ENCODE measurements at regions not wholly inside any gene's neighbourhood (a gene's known extent, or its start where the extent isn't known, plus 50 kb on each side); places are given as distances from the start of the nearest gene placed in this dataset.

DNA sequence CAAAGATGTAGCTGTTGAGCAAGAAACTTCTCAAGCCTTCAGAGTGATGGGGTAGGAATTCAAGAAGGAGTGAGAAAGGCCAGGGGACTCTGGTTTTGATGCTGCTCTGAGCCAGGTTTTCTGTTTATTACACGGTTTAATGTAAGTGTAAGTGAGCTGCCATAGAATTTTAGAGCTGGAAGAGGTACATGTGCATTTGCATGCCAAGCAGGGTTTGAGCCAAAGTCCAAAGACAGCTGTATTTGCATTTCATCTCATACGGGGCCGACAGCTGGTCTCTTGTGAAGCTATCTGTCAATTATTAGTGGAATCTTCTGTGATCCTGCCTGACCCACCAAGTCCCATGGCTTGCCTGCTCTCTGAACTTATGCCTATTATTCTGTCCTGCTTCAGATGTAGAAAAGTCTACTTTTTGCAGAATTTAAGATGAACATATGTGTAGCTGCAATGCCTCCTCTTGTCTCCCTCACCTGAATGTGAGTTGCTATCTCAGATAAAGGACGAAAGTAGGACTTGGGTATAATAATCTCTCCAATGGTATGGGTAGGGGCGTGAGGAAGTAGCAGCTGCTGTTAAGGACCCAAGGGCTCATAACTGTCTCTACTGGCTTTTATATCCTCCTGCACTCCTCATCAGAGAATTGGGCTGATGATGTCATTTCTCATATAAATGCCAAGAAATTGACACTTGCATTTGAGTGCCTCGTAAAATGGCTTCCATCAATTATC lies 160.0 kb downstream of the SQOR start:
- TF ChIP-seq POLR2AphosphoS5 (IDR thresholded peaks at IDR 0.05; ENCODE audit: low read depth, low read length) = no peak

DNA sequence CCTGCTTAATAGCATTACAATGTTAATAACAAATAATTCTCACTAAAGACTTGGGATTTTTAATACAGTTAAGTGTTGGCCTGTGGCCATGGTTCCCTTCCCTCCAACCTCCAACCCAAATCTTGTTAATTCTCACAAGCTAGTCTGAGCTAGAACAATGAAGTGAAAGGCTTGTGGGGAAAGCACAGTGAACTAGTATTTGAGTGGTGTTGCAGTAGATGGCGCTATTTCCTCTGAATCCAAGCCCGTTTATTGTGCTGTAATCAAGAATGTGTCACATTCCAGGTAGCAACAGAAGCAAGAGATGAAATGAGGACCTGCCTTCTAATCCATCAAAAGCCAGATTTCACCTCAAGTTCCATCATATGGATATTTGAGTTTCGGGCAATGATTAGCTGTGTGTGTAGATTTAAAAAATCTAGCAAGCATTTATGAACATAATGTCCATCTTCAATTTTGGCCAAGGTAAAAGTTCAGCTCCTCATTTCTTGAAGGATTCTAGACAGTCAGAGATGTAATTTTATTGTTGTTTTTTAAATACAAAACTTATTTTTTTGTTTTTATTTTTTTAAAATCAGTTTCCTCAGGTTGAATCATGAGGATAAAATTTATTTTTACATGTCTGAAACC lies 160.7 kb downstream of the SQOR start:
- TF ChIP-seq TAF1 (IDR thresholded peaks at IDR 0.05; ENCODE audit: borderline replicate concordance, insufficient read depth, low read length) (no peak), POLR2AphosphoS5 (IDR thresholded peaks at IDR 0.05; ENCODE audit: low read depth, low read length) (no peak), SIN3A (IDR thresholded peaks at IDR 0.05; ENCODE audit: borderline replicate concordance, insufficient read depth, low read length) (no peak), FOXP2 (optimal IDR thresholded peaks at IDR 0.05; ENCODE audit: borderline replicate concordance, extremely low read depth, extremely low read length, insufficient read depth) (no peak)
- TF ChIP-seq, protein P1, sequence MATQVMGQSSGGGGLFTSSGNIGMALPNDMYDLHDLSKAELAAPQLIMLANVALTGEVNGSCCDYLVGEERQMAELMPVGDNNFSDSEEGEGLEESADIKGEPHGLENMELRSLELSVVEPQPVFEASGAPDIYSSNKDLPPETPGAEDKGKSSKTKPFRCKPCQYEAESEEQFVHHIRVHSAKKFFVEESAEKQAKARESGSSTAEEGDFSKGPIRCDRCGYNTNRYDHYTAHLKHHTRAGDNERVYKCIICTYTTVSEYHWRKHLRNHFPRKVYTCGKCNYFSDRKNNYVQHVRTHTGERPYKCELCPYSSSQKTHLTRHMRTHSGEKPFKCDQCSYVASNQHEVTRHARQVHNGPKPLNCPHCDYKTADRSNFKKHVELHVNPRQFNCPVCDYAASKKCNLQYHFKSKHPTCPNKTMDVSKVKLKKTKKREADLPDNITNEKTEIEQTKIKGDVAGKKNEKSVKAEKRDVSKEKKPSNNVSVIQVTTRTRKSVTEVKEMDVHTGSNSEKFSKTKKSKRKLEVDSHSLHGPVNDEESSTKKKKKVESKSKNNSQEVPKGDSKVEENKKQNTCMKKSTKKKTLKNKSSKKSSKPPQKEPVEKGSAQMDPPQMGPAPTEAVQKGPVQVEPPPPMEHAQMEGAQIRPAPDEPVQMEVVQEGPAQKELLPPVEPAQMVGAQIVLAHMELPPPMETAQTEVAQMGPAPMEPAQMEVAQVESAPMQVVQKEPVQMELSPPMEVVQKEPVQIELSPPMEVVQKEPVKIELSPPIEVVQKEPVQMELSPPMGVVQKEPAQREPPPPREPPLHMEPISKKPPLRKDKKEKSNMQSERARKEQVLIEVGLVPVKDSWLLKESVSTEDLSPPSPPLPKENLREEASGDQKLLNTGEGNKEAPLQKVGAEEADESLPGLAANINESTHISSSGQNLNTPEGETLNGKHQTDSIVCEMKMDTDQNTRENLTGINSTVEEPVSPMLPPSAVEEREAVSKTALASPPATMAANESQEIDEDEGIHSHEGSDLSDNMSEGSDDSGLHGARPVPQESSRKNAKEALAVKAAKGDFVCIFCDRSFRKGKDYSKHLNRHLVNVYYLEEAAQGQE (IDR thresholded peaks at IDR 0.05; ENCODE audit: insufficient read depth in 1 of 2, low read depth in 2 of 2, low read length in 2 of 2) = no peak

DNA sequence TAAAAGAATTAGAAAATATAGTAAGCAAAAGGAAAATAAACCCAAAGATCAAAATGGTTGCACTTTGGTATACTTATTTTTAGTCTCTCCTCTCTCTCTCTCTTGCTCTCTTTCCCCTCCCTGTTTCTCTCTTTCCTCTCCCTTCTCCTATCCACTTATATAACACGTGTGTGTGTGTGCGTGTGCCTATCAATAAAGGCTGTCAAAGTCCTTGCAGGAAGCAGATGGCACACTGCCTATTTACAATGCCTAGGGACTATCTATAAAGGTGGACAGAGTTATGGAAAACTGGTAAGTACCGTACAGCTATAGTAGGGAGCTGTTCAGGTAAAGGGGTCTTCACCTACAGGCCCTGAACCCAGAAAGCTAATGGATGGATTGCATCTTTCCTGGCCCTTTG lies 161.6 kb downstream of the SQOR start:
- no peak for TF ChIP-seq POLR2AphosphoS5 (IDR thresholded peaks at IDR 0.05; ENCODE audit: low read depth, low read length)

DNA sequence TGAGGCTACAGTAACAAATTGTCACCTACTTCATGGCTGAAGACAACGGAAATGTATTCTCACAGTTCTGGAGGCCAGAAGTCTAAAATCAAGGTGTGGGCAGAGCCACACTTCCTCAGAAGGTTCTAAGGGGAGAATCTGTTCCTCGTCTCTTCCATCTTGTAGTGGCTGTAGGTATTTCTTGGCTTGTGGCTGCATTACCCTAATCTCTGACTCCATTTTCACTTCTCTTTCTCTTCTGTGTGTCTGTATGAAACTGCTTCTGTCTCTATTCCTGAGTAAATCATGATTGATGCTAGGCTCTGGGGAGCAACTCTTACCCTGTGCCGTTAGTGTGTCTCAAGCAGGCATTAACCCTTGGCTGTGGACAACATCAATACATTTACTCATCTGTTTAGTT lies 164.7 kb downstream of the SQOR start:
- no peak for TF ChIP-seq FOXP2 (optimal IDR thresholded peaks at IDR 0.05; ENCODE audit: borderline replicate concordance, extremely low read depth, extremely low read length, insufficient read depth)
- TF ChIP-seq POLR2AphosphoS5 (IDR thresholded peaks at IDR 0.05; ENCODE audit: low read depth, low read length) = no peak

DNA sequence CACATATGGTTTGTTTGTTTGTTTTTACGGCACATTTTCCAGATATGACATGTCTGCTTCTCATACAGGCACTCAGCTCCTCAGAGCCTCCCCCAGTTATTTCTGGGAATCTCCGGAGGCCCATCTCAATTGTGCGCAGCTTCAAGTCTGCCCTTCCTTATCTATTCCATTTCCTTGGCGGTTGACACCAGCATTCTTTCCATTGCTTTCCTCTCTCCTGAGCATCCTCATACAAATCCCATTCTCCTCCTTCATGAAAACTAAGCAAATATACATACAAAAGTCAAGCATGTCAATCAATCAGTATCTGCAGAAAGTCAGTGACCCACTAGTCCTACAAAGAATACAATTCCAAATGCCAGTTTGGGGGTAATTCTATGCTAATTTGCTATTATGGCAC lies 166.7 kb downstream of the SQOR start:
- TF ChIP-seq, protein P1 (IDR thresholded peaks at IDR 0.05; ENCODE audit: insufficient read depth in 1 of 2, low read depth in 2 of 2, low read length in 2 of 2) = no peak
- TF ChIP-seq TAF1 (IDR thresholded peaks at IDR 0.05; ENCODE audit: borderline replicate concordance, insufficient read depth, low read length) (no peak), POLR2AphosphoS5 (IDR thresholded peaks at IDR 0.05; ENCODE audit: low read depth, low read length) (no peak), FOXP2 (optimal IDR thresholded peaks at IDR 0.05; ENCODE audit: borderline replicate concordance, extremely low read depth, extremely low read length, insufficient read depth) (no peak), SIN3A (IDR thresholded peaks at IDR 0.05; ENCODE audit: borderline replicate concordance, insufficient read depth, low read length) (no peak)

DNA sequence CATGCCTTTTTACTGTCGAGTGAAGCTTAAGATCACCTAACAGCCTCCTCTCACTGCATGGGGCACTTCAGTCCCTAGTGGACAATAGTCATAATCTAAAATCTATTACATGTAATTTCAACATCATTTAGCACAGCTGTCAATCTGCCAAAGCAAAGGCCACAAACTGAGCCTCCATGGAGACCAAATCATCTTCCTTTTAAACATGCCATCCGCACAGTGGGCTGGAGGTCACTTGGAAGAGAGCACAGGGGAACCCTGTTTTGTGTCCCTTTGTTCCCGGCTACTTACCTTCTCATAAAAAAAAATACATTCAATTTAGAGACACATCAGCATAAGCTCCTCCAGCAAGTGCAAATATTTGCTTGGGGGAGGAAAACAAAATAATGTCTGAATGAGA lies 167.3 kb downstream of the SQOR start:
- TF ChIP-seq SIN3A (IDR thresholded peaks at IDR 0.05; ENCODE audit: borderline replicate concordance, insufficient read depth, low read length) (no peak), TAF1 (IDR thresholded peaks at IDR 0.05; ENCODE audit: borderline replicate concordance, insufficient read depth, low read length) (no peak), POLR2AphosphoS5 (IDR thresholded peaks at IDR 0.05; ENCODE audit: low read depth, low read length) (no peak), FOXP2 (optimal IDR thresholded peaks at IDR 0.05; ENCODE audit: borderline replicate concordance, extremely low read depth, extremely low read length, insufficient read depth) (no peak)
- TF ChIP-seq, protein P1 (IDR thresholded peaks at IDR 0.05; ENCODE audit: insufficient read depth in 1 of 2, low read depth in 2 of 2, low read length in 2 of 2) = no peak
